Suppressor macrophage treated with lipopolysaccharide for 4 hours (primary cell): ENCODE measurements at regions not wholly inside any gene's neighbourhood (a gene's known extent, or its start where the extent isn't known, plus 50 kb on each side); places are given as distances from the start of the nearest gene placed in this dataset.
"Not testable (repeated sequence)": the region's sequence is repeated elsewhere in the genome, so short reads cannot be mapped to it uniquely, and the experiment has no call there.

Experiments used
- DNase-seq: peaks from one replicate; pipeline ENCODE4 v3.0.0-alpha.2; 2020

- DNase-seq: no peak
Observed at GRCh38 chr5:116912221-116912620, 337.6 kb upstream of the SEMA6A start.

GRCh38 chr5:116911074-116911473 is 336.5 kb upstream of the SEMA6A start:
- DNase-seq: no peak

- no peak for DNase-seq
Observed at GRCh38 chr5:116908537-116908936, 333.9 kb upstream of the SEMA6A start.

- no peak for DNase-seq
Observed at GRCh38 chr5:116905885-116906284, 331.3 kb upstream of the SEMA6A start.

GRCh38 chr5:116900793-116901192 is 326.2 kb upstream of the SEMA6A start:
- no peak for DNase-seq

- DNase-seq: no peak
Observed at GRCh38 chr5:116898917-116899316, 324.3 kb upstream of the SEMA6A start.

GRCh38 chr5:116897291-116897690 is 322.7 kb upstream of the SEMA6A start:
- no peak for DNase-seq

GRCh38 chr5:116896001-116896400 is 321.4 kb upstream of the SEMA6A start:
- DNase-seq: no peak

- no peak for DNase-seq
Observed at GRCh38 chr5:116892993-116893392, 318.4 kb upstream of the SEMA6A start.

- DNase-seq: no peak
Observed at GRCh38 chr5:116887104-116887503, 312.5 kb upstream of the SEMA6A start.

- DNase-seq: no peak
Observed at GRCh38 chr5:116885825-116886224, 311.2 kb upstream of the SEMA6A start.

GRCh38 chr5:116883875-116884274 is 309.3 kb upstream of the SEMA6A start:
- no peak for DNase-seq

GRCh38 chr5:116881921-116882531 is 307.4 kb upstream of the SEMA6A start:
- DNase-seq: no peak

- DNase-seq: no peak
Observed at GRCh38 chr5:116880601-116881000, 306.0 kb upstream of the SEMA6A start.

- no peak for DNase-seq
Observed at GRCh38 chr5:116880150-116880549, 305.5 kb upstream of the SEMA6A start.

- no peak for DNase-seq
Observed at GRCh38 chr5:116876240-116876840, 301.7 kb upstream of the SEMA6A start.

- DNase-seq: no peak
Observed at GRCh38 chr5:116872986-116873385, 298.4 kb upstream of the SEMA6A start.

GRCh38 chr5:116872486-116872885 is 297.9 kb upstream of the SEMA6A start:
- DNase-seq: no peak

- DNase-seq: not testable (repeated sequence)
Observed at GRCh38 chr5:116867825-116868224, 293.2 kb upstream of the SEMA6A start.

GRCh38 chr5:116865651-116866050 is 291.0 kb upstream of the SEMA6A start:
- DNase-seq: no peak

GRCh38 chr5:116864838-116865190 is 290.2 kb upstream of the SEMA6A start:
- DNase-seq: no peak

- DNase-seq: no peak
Observed at GRCh38 chr5:116864157-116864837, 289.7 kb upstream of the SEMA6A start.

GRCh38 chr5:116862632-116863455 is 288.2 kb upstream of the SEMA6A start:
- DNase-seq: no peak

- DNase-seq: no peak
Observed at GRCh38 chr5:116861666-116862065, 287.0 kb upstream of the SEMA6A start.
